ENCODE measurements at regions not wholly inside any gene's neighbourhood (a gene's known extent, or its start where the extent isn't known, plus 50 kb on each side); places are given as distances from the start of the nearest gene placed in this dataset.

GRCh38 chr13:53512635-53513034 lies 484.0 kb downstream of the OLFM4 start:
- ChIA-PET POLR2A (ENCODE audit: low non-redundant PET) (no interaction called here), CTCF (no interaction called here)
- no peak overlapping the region for H3K27ac ChIP-seq
- TF ChIP-seq, protein P1, sequence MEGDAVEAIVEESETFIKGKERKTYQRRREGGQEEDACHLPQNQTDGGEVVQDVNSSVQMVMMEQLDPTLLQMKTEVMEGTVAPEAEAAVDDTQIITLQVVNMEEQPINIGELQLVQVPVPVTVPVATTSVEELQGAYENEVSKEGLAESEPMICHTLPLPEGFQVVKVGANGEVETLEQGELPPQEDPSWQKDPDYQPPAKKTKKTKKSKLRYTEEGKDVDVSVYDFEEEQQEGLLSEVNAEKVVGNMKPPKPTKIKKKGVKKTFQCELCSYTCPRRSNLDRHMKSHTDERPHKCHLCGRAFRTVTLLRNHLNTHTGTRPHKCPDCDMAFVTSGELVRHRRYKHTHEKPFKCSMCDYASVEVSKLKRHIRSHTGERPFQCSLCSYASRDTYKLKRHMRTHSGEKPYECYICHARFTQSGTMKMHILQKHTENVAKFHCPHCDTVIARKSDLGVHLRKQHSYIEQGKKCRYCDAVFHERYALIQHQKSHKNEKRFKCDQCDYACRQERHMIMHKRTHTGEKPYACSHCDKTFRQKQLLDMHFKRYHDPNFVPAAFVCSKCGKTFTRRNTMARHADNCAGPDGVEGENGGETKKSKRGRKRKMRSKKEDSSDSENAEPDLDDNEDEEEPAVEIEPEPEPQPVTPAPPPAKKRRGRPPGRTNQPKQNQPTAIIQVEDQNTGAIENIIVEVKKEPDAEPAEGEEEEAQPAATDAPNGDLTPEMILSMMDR (conservative IDR thresholded peaks at IDR 0.05; ENCODE audit: low read depth), result no peak
- no peak for DNase-seq (ENCODE audit: low spot score)

DNA sequence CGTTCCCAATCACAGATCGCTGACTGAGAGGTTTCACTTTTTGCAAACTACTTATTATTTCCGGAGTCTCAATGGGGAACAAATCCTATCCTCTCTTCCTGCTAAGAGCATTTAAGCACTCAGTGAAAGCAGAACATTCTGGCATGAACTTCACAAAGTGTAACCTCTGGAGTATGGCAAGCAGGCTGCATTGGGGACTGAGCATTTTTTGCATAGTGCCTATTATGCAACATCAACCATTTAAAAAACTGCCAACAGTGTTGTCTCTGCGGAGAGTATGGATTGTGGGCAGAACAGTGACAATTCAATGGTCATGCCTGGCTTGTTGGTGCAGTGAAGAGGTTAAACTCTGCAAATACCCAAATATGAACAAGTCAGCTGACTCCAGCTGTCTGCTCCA lies 484.6 kb downstream of the OLFM4 start:
- DNase-seq (ENCODE audit: low spot score), result no peak
- CTCF ChIA-PET, result no interaction called here
- TF ChIP-seq, protein P1 (conservative IDR thresholded peaks at IDR 0.05; ENCODE audit: low read depth), result no peak
- H3K27ac ChIP-seq, result no peak overlapping the region
- POLR2A ChIA-PET (ENCODE audit: low non-redundant PET), result no interaction called here

GRCh38 chr13:53520132-53520531 lies 491.5 kb downstream of the OLFM4 start:
- ChIA-PET CTCF (no interaction called here), POLR2A (ENCODE audit: low non-redundant PET) (no interaction called here)
- no peak for DNase-seq (ENCODE audit: low spot score)
- TF ChIP-seq, protein P1 (conservative IDR thresholded peaks at IDR 0.05; ENCODE audit: low read depth), result no peak
- H3K27ac ChIP-seq, result no peak overlapping the region

GRCh38 chr13:53522034-53522433 lies 493.4 kb downstream of the OLFM4 start:
- no peak for DNase-seq (ENCODE audit: low spot score)
- POLR2A ChIA-PET (ENCODE audit: low non-redundant PET), result no interaction called here
- no peak overlapping the region for H3K27ac ChIP-seq
- CTCF ChIA-PET, result no interaction called here
- TF ChIP-seq, protein P1 (conservative IDR thresholded peaks at IDR 0.05; ENCODE audit: low read depth), result no peak

DNA sequence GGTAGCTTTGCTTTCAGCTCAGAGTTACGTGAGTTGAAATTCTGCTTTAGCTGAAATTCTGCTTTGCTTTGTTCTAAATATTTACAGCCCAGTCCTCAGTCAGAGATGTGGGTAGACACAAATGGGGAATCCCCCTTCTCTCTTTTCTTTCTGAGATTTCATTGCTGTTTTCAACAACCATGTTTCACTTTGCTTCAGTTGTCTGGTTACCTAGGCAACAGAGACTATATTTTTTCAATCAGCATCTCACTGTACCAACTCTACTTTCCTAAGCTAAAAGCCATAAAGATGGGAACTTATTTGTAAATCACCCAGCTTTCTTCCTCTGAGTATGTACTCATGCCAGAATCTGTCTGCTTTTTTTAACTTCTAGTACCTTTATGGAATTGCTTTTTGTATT lies 509.0 kb downstream of the OLFM4 start:
- CTCF ChIA-PET, result no interaction called here
- no peak for DNase-seq (ENCODE audit: low spot score)
- no peak overlapping the region for H3K27ac ChIP-seq
- POLR2A ChIA-PET (ENCODE audit: low non-redundant PET), result no interaction called here
- TF ChIP-seq, protein P1 (conservative IDR thresholded peaks at IDR 0.05; ENCODE audit: low read depth), result no peak

DNA sequence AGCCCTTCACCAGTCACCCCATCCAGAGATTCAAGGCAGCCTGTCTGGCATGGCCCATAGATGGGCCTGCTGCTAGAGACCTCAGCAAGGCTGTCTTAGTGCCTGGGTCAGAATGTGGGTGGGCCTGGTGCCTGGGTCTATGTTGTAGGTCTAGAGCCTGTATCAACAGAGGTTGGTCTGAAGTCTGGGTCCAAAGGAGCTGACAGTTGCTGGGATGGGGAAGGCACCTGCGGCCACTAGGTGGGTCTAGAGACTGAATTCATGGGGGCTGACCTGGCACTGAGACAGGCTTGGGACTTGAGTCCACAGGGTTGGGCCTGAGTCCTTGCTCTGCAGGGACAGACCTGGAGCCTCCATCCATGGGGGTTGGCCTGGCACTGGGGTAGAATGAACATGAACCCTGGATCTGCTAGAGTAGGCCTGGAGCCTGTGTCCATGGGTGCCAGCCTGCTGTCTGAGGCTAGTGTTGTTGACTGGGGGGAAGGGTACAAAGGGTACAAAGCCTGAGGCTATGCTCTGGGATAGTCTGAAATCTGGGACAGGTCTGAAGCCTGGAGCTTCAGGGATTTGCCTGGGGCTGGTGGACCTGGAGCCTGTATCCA lies 516.8 kb downstream of the OLFM4 start:
- ChIA-PET POLR2A (ENCODE audit: low non-redundant PET) (no interaction called here), CTCF (interaction anchor here (0.6 kb wide), 1 partner anchor 9 kb away, joined by 3 read pairs; no protein-coding TSS in a partner anchor)
- no peak for DNase-seq (ENCODE audit: low spot score)
- TF ChIP-seq, protein P1 (conservative IDR thresholded peaks at IDR 0.05; ENCODE audit: low read depth), result no peak
- no peak overlapping the region for H3K27ac ChIP-seq
